ENCODE measurements at regions not wholly inside any gene's neighbourhood (a gene's known extent, or its start where the extent isn't known, plus 50 kb on each side); places are given as distances from the start of the nearest gene placed in this dataset.

- DNase-seq: no peak
Measured at GRCh38 chr1:198865319-198865718, 226.5 kb downstream of the PTPRC start.

GRCh38 chr1:198867182-198867581 lies 228.3 kb downstream of the PTPRC start:
- no peak for DNase-seq

- no peak for DNase-seq
Measured at GRCh38 chr1:198873696-198874230, 234.9 kb downstream of the PTPRC start.

GRCh38 chr1:198876371-198876871 lies 237.6 kb downstream of the PTPRC start:
- DNase-seq: no peak

DNA sequence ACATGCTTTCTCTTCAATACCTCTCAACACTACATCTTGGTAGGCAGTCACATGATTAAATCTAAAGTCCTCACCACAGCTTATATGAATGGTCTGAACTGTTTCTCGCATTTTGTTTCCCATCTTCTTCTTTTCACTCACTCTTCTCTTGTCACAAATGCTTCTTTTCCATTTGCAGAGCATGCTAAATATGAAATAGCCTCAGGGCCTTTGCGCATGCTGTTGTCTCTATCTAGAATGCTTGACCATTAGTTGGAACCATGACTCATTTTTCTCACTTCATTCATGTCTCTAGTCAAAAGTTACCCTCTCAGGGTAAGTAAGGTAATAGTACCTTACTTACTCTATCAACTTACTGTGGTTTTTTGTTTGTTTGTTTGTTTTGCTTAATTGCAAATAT lies 239.7 kb downstream of the PTPRC start:
- no peak for DNase-seq

GRCh38 chr1:198879711-198880306 lies 241.0 kb downstream of the PTPRC start:
- no peak for DNase-seq

GRCh38 chr1:198880397-198880796 lies 241.6 kb downstream of the PTPRC start:
- DNase-seq: no peak

GRCh38 chr1:198880818-198881597 lies 242.2 kb downstream of the PTPRC start:
- no peak for DNase-seq

DNA sequence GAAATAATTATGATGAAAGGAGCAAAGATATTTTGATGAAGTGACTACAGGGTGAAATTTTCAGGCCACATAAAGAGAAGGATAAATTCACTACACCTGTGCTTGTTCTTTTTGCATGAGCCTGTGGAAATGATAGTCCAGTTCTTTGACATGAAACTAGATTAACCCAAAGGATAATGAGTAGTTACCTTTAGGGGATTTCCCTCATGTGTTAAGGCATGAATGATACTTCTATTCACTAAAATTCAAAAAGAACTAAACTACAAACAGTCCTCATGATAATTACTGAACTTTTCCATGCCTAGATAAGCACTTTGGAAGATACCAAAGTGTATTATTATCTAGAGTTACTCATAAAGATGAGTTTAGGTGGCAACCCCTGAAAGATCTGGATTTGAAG lies 244.3 kb downstream of the PTPRC start:
- no peak for DNase-seq

DNA sequence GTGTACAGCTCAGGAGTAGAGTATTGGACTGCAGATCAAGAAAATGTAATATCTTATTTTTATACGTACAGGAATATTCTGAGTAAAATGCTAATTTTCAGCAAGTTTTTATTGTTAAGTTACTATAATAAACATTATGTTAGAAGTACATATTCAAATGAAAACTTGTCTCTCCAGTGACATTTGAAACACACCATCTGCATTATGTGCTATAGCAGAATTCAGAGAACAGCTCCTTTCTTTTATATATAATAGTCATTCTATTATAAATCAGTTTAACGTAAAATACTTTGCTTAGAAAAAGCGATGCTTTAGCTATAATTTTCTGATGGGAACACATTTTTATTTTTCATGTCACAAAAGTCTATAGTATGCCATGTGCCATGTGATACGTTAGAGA lies 249.0 kb downstream of the PTPRC start:
- no peak for DNase-seq

- no peak for DNase-seq
Measured at GRCh38 chr1:198888379-198888943, 249.6 kb downstream of the PTPRC start.

DNA sequence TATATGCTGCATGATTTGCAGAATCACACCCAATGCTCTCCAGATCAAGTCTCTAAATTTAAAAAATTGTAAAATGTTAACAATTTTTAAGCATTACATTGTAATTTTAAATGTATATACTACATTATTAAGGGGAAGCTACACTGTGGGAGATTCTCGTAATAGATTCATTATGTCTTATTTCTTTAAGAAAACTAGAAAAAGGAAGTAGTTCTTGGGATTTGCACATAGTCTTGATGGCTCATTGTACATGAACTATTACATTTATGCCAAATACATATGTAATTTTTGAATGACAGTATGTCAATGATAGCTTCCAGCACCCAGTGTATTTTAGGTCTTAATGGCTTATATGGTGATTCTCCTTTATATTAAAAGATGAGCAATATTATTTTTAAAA lies 250.3 kb downstream of the PTPRC start:
- no peak for DNase-seq

DNA sequence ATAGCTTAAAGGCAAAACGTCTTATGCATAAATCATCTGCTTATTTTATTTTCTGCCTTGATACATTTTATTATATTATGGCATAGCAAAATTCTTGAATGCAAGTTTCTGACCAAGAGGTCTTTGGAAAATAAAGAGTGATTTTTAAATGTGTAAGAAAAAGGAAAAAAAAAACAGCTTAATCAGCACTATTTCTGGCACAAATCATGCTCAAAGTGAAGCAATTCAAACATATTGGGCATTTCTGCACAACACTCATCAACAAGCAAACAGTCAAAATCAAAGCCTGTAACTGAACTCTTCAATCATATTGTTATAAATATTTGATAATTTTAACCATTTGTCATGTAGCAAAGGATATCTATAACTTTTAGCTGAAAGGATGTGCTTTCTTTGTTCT lies 250.9 kb downstream of the PTPRC start:
- no peak for DNase-seq

DNA sequence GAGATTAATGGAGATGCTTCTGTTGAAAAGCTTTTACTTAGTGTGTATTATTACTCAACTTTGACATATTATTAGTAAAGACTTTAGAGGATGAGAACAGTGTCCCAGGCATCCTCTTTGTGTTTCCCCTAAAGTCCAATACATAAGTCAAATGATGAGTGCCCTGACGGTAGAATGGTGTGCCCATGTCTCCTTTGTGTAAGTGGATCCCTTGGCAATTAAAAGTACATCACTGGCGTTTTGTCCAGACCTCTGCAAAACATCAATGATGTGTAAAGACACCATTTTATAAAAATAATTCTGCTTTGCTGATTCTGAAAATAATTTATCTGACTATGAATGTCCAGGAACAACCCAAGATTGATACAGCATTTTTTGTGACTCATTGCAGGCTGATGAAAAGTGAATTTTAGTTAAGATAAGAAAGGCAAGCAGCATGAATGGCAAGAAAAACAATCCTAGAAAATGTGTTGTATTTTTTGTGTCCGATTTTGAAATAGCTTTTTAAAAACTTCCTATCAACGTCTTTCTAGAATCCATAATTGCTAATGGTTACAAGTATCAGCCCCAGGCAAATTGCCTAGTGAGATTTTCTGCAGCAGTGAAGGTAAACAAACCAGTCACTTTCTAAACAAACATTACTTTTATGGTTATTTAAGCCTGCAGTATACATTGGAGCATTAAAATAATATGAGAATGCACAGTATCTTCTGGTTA lies 251.5 kb downstream of the PTPRC start:
- DNase-seq: no peak

DNA sequence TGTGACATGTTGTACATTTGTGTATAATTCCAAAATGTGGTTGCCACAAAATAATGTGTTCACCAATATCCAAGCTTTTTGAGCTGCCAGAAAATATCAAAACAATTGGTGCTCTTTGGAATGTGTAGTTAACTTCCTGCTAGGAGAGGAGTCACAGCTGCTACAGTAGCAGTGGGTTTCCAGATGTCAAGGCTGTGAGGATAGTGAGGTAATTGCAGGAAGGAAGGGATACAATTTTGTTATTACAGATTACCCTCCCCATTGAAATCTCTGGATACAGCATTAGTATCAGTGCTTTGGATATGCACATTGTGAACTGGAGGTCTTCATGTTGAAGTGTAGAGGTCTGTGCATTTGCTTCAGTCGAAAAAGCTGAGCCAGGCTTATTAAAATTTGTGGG lies 253.2 kb downstream of the PTPRC start:
- no peak for DNase-seq

GRCh38 chr1:198893141-198893540 lies 254.3 kb downstream of the PTPRC start:
- DNase-seq: no peak

DNA sequence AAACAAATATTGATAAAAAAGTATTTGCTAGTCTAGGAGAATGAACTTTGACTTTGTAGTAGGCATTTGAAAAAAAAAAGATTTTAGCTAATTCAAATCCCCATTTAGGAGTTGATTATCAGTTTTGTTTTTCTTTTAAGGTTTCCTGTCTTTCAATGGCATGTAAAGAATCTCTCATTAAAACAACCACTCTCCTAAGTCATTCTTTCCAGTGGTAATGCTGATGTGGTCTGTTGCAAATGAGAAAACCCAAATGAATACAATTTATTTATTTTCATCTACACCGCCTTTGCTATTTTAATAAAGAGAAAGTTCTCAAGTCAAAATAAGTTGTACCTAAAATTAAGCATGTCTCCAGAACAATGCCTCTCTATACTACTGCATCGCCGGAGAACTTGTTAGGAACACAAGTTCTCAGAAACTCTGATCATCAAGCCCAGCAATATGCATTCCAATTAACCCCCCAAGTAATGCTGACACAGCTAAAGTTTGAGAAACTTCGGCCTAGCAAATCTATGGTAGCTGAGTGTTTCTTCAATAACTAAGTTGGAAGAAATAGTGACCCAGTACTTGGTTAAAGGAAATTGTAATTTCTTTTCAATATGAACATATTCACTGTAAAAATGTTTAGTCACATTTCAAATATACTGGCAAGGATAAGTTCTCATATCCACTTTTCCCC lies 255.1 kb downstream of the PTPRC start:
- DNase-seq: no peak

DNA sequence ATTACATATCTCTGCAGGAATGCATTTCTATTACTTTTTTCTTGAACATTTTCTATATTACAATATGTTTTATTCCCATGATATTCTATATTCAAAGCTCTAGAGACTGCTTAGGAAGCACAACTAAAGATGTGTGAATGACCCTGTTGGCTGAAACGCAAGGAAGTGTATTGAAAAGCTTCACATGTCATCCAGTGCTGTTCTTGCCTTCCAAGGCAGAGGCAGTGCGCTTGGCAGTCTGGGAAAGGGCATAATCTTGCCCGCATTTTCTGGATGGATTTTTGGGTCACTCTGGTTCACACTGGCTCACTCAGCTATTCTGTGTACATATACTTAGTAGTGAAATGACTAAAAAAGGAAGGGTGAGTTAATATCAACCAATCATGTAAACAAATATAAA lies 262.4 kb downstream of the PTPRC start:
- DNase-seq: no peak

GRCh38 chr1:198902655-198903054 lies 263.8 kb downstream of the PTPRC start:
- DNase-seq: no peak

DNA sequence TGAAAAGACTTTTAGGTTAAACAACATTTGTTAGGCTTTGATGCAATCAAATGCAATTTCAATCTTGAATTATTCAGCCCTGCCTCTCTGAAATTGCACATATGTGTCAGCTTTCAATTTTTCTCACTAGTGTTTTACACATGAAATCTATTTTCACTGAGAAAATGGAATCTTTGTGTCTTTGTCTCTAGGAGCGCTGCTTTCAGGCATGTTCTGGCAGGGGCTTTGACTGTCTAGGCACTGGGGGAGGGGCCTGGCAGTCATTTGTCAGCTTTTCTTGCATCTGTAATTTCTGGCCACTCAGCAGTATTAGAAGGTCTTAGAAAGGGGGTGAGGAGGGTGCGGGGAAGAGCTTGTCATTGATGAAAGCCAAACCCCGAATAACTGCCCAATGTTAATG lies 264.4 kb downstream of the PTPRC start:
- no peak for DNase-seq

DNA sequence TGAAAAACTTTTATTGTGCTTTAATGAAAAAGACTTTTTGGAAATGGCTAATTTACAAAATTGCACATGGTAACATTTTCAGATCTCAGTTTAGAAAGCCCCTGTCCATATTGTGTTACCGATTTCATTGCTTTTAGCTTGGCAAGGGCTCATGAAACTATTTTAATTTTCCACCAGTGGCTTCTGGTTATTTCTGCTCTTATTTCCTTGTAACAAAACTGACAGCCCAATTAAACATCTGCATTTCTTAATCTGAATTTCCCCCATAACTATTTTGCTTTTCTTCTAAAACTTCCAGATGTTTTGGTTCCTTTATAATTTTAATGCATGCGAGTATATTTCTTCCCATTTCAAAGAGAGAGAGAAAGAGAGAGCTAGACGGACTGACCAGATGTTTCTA lies 264.8 kb downstream of the PTPRC start:
- no peak for DNase-seq

DNA sequence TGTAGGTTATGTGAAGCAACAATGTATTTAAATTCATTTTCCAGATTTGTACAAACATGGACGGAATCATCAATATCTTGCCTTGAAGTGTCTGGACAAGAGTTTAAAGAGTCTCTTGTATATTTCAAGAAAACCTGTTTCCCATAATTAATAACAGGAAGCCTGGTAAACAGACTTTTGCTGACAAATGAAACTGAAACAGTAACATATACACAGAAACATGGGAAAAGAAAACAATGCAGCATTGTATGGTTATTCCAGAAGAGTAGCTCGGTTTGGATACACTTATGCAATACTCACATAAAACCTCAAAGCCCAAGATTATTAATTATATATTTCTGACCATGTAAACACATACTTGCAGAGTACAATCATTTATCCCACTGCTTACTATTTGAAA lies 265.5 kb downstream of the PTPRC start:
- DNase-seq: no peak
